ENCODE measurements at regions not wholly inside any gene's neighbourhood (a gene's known extent, or its start where the extent isn't known, plus 50 kb on each side); places are given as distances from the start of the nearest gene placed in this dataset.
"Not testable (repeated sequence)": the region's sequence is repeated elsewhere in the genome, so short reads cannot be mapped to it uniquely, and the experiment has no call there.

DNA sequence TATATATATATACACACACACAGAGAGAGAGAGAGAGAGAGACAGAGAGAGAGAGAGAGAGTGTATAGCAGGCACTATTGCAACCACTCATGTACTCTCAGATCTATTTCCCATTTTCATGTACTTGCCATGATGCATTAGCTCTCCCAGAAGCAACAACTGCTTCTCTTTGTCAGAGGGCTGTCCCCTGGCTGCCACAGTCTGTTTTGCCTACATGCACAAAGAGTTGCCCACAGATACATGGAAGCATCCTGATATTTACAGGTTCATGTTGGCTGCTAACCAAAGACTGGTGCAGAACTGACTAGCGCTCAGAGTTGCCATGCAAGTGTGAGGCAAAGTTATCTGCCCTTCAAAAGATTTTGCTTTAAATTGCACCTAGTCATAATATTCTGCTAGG is 469.3 kb upstream of the ZNF804A start:
- no peak for DNase-seq

DNA sequence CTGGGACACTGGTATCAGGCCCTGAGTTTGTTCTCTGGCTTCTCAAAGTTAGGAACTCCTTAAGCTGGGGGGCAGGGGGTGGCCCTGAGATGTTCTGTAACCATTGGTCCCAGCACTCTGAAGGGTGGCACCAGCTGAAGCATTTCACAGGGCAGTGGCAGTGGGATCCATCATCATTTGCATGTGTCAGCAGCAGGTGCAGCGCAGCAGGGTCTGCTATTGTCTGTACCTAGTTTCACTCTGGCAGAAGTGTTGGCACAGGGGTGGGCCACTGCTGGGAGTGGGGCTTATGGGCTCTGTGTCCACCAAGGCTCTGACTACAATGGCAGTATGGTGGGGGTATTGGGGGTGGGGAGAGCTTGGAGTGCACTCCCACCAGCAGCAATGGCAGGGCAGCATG is 460.4 kb upstream of the ZNF804A start:
- DNase-seq, result no peak

DNA sequence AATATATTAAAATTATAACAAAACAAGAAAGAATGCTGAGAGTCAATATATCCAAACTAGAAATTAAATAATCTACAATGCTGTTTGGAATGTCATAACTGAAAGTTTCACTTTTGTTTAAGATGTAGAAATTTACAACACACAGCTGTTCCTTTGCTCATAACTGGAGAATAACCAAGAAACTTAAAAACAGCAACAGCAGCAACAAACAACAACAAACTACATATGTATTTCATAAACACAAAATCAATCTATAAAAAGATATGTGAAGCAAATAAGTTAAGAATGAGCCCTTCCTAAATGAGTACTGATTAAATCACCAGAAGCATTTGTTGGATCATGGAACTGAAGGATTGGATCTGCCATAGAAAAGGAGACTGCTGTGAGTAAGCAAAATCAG is 456.5 kb upstream of the ZNF804A start:
- DNase-seq, result no peak

DNA sequence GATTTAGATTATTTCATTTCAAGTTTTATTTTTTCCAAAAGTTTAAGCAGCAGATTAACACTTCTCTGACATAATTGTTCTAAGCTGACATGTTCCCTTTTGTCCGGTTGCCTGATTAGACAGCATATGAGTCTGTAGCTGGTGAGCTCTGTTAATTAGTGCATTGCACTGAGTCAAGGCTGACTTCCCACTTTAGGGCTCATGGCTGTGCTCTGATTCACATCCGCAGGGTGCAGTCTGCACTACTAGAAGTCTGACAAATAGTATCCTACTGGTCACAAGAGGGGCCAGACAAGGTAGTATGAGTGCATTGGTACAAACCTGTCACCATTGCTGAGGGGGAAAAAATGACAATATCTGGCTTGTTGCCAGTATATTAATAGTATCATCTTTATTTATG is 443.9 kb upstream of the ZNF804A start:
- peak; percentile 38 for DNase-seq

DNA sequence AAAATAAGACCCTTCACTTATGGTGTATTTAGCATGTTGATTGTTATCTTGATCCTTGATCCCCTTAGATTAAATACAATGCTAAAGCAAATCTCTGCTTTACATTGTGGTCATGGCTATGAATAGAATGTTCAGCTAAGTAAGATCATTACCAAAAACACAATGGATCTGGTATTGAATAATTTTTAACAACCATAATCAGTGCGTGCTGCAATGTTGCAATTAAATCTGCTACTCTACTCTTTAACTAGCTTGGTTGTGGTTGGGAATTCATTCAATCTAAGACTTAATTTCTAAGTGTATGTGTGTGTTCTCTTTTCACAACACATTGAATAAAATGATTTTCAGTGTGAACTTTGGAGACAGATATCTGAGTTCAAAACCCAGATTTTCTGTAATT is 442.5 kb upstream of the ZNF804A start:
- DNase-seq, result no peak

DNA sequence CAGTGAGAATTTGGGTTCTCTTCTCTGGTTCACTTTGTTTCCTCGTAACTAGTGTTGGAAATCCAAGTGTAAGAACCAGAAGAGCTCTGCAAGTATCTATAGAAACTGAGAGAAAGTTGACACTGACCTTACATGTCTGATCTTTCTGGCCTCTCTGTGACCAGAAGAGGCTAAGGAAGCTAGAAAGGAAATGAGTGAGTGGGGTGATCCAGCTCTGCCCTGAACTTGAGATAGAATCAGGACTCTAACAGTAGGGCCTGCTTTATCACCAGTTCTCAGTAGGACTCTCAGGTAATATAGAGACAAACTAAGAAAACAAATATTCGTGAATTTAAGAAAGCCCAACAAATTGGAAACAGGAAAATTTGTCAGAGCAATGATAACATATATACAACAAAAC is 441.2 kb upstream of the ZNF804A start:
- DNase-seq, result no peak

DNA sequence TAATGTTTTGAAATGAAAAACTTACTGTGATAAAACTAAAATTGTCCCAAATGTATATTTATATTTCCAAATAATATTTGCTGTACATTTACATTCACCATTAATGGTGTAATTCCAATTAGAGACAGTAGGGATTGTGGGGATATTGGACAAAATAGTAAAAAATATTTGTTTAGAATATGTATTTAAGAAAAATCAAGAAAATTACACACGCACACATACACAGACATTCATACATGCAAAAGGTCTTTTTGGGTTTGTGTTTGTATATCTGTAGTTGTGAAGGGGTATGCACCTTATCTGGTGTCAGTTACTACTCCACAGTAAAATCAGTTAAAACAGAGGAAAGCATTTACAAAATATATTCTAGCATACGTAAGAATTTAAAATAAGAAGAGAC is 435.9 kb upstream of the ZNF804A start:
- no peak for DNase-seq

DNA sequence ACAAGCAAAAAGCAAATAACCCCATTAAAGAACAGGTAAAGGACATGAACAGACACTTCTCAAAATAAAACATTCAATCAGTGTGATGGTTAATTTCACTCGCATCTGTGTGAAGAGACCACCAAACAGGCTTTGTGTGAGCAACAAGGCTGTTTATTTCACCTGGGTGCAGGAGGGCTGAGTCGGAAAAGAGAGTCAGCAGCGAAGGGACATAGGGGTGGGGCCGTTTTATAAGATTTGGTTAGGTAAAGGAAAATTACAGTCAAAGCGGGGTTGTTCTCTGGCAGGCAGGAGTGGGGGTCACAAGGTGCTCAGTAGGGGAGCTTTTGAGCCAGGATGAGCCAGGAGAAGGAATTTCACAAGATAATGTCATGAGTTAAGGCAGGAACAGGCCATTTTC is 429.5 kb upstream of the ZNF804A start:
- not testable (repeated sequence) for DNase-seq

DNA sequence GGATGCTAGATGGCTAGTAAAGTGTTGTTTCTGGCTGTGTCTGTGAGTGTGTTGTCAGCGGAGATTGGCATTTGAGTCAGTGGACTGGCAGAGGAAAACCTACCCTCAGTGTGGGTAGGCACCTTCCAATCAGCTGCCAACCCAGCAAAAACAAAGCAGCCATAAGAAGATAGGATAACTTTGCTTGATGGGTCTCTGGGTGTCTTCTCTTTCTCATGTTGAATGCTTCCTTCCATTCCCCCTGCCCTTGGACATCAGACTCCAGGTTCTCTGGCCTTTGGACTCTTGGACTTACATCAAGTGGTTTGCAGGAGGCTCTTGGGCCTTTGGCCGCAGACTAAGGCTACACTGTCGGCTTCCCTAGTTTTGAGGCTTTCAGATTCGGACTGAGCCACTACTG is 429.0 kb upstream of the ZNF804A start:
- DNase-seq, result no peak

DNA sequence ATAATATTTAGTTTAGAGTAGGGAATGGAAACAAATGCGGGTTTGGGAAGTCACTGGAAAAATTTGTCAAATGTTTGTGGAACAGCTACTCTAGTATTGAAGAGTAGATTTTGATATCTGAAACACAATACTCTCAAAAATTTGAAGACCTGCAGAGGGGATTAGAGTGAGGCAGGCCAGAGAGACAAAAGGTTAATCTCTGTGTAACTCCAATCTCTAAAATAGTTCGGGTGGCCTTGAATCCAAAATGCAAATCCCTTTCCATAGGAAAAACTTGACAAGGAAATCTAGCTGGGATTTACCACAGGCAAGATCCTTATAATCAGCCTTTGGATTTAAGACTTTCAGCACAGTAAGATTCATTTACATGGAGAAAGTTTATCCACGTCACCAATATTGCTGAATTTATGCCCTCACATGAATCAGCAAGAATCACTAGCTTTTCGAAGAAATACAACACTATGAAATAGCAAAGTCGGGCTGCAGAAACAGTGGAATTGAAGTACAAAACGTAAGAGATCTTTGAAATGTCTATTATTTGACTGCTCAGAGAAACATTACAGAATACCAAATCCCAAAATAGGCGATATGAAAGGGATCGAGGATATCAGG is 423.7 kb upstream of the ZNF804A start:
- DNase-seq, result no peak

DNA sequence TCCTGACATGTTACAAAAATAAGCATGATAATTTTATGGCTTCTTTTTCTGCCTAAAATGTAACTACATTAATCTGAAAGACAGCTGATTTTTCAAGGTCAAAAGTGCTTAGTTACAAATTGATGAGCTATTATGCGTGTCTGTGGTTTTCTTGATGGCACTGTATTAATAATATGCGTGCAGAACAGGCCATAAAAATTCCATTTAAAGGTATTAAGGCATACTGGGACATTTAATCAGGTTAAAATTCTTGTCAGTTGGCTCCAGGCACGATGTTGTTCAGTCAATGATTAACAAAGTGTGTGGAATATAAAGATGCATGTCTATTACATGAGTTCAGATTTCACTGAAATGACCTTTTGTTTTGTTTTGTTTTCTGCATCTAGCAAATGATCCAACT is 420.1 kb upstream of the ZNF804A start:
- no peak for DNase-seq

DNA sequence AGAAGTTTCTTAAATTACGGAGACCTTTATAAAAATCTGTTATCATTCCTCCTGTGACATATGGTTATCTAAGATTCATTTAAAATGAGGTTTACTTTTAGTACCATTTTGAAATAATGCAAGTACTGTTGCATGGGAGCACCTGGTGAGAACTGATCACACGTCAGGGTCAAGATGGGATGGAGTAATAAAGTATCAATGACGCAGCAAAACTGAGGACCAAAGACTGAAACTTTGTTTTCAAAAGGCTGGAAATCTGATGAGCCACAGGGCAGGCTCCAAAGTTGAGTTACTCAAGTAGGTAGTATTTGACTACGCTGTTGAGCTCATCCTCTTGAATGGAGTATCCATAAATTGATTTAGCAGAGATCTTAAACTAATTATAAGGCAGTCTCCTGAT is 411.9 kb upstream of the ZNF804A start:
- DNase-seq, result no peak

DNA sequence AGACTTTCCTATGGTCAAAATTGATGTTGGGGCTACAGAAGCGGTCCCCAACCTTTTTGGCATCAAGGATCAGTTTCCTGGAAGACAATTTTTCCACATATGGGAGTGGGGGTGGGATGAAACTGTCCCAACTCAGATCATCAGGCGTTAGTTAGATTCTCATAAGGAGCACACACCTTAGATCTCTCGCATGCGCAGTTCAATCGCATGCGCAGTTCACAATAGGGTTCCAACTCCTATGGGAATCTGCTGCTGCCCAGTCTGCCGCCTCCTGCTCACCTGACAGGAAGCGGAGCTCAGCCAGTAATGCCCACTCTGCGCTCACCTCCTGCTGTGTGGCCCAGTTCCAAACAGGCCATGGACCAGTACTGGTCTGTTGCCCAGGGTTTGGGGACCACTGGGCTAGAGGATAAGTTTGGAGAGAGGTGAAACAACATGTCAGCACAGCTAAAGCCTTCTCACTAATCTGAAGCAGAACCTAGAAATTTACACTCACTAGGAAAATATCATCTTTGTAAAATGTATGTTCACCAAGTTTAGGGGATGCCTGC is 410.8 kb upstream of the ZNF804A start:
- DNase-seq, result no peak

DNA sequence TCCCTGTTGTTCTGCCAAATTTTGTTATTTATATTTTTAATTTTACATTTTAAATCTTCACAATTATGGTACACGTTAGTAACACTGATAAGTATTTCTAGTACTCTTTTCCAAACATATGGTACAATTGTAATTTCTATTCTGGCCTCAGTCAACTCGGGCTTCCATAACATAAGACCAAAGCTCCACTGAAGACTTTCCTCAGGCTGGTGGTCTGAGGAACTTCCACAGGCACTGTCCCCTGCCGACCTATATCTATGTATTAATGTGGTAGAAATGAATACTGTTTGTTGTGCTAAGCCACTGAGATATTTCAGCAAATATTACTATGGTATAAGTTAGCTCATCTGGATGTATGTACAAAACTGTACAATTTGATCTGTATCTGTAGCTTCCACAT is 407.6 kb upstream of the ZNF804A start:
- DNase-seq, result no peak

DNA sequence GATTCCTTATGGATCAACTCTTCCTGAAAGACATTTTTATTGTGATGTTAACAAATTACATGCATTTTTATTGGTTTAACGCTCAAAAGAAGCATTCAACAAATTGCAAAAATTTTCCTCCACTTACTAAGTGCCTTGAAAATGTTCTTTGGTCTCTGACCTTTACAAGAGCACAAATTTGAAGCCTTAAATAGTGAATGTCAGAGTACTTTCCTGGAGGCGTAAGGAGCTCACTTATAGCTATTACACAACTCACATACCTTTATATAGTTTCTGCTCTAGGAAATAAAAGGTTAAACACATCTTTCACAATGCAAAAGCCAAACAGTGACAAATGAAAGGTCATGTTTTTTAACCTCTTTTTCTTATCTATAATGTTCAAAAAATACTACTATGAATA is 405.7 kb upstream of the ZNF804A start:
- DNase-seq, result no peak

DNA sequence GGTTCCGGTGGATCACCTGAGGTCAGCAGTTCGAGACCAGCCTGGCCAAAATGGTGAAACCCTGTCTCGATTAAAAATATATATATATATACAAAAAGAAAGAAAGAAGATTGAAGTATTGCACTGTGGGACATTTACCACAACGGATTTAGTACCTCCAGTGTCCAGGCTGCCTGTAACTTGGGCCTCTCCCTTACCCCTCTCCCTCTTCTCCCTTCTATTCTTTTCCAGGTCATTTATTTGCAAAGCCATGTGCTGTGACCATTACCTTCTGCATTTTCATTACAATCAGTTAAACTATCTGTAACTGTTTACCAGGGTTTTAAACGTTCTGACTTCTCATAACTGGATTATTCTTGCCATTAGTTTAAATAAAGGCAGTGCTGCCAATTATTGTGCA is 400.9 kb upstream of the ZNF804A start:
- no peak for DNase-seq

DNA sequence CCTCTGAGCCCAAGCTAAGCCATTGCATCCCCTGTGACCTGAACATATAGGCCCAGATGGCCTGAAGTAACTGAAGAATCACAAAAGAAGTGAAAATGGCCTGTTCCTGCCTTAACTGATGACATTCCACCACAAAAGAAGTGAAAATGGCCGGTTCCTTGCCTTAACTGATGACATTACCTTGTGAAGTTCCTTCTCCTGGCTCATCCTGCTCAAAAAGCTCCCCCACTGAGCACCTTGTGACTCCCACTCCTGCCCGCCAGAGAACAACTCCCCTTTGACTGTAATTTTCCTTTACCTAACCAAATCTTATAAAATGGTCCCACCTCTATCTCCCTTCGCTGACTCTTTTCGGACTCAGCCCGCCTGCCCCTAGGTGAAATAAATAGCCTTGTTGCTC is 399.5 kb upstream of the ZNF804A start:
- DNase-seq, result not testable (repeated sequence)

DNA sequence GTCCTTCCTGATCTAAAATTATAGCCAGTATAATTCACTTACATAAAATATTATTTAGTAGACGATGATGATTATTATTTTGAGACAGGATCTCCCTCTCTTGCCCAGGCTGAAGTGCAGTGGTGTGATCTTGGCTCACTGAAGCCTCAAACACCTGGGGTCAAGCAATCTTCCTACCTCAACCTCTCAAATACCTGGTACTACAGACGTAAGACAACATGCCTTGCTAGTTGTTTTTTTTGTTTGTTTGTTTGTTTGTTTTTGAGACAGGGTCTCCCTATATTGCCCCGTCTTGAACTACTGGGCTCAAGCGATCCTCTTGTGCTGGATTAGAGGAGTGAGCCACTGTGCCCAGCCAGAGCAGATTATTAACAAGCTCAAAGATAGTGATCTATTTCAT is 399.1 kb upstream of the ZNF804A start:
- no peak for DNase-seq

DNA sequence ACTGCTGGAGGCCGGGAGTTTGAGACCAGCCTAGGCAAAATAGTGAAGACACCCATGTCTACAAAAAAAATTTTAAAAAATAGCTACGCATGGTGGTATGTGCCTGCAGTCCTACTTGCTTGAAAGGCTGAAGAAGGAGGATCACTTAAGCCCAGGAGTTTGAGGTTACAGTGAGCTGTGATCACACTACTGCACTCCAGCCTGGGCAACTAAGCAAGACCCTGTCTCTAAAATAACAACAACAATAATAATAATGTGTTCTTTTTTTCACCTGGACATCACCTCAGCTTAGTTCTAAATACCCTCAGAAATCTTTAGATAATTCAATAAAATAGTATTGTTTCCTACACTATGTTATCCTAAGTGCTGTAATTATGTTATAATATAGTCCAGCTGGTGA is 397.1 kb upstream of the ZNF804A start:
- DNase-seq, result no peak

DNA sequence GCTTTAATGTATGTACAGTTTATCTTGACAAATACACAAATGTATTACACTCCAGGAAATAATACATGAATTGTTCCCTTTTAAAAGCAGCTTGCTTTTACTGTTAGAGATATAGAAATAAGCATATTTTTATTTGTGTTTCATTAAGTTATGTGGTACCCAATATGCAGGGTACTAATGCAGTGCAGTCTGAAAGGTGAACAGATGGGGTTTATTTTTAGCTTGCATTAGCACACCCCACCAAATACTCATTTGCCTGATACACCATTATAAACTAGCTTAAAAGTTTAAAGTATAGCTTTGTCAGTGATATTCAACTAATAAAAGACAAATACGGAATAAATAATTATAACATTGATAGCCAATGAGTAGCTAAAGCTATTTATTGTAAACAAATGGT is 394.7 kb upstream of the ZNF804A start:
- DNase-seq, result no peak

DNA sequence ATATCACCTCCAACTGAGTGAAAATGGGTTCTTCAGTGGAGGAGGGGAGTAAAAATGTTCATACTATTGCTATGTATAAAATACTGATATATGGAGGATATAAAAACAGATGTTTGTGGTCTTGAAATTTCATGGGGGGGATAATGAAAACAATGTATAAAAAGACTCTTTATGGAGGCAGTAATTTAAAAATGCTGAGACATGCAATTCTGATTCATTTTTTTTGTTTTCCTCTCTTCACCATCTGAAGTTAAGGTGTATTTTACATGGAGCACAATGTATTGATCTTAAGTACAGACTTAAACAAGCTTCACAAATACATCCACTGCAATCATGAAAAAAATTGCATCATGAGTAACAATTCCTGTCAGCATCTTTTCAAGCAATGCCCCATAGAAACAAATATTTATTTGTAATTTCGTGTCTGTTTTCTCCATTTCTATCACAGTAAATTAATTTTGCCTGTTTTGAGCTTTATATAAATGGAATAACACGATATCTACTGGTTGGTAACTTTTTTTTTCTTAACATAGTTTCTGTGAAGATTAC is 393.2 kb upstream of the ZNF804A start:
- DNase-seq, result no peak

DNA sequence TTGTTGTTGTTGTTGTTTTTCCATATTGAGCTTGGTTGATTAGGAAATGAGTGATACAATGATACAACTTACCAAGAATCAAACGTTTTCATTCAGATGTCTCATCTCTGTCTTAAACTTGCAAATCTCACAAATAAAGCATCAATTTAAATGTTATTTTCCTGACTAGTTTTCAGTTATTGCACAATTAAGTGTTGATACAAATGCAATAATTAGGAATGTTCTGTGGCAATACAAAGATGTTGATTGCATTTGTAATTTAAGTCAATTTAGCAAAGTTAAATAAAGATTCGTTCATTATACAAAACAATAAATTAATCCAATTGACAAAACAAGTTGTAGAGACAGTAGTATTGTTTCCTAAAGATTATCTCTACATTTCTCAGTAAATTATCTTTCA is 392.3 kb upstream of the ZNF804A start:
- DNase-seq, result no peak

DNA sequence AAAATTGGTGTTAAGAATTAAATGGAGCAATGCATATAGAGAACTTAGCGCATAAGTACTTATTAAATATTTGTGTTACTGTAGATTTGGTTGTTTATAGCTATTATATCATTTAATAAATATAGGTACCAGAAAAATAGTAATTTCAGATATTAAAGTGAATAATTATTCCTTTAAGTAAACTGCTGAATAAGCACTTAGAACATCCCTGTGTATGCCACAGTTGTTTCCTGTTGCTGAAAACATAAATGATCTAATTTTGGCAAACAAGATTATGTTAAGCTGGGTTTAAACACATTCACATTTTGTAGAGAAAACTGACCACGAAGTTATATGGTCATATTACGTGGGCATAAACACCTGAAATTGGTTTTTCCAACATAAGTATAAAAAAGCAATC is 388.0 kb upstream of the ZNF804A start:
- DNase-seq, result no peak

DNA sequence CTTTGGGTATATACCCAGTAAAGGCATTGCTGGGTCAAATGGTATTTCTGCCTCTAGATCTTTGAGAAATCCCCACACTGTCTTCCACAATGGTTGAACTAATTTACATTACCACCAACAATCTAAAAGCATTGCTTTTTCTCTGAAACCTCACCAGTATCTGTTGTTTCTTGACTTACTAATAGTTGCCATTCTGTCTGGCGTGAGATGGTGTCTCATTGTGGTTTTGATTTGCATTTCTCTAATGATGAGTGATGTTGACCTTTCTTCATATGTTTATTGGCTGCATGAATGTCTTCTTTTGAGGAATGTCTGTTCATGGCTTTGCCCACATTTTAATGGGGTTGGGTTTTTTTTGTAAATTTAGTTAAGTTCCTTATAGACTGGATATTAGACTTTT is 382.6 kb upstream of the ZNF804A start:
- no peak for DNase-seq

DNA sequence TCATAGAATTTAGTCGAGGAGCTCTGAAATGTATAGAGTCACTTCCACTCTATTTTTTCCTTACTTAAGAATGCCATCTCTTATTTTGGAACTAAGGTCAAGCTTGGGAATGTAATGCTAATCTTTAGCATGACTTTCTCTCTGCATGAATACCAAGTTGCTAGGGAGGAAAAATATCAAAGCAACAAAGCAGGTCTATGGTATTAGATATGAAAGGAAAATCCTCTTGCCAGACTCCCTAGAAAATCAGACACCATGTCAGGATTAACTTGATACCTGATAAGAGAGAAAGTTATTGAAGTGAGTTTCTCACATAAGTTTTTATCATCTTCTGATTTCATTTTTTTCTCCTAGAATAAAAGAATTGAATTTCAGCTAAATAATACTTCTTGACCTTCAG is 341.7 kb upstream of the ZNF804A start:
- no peak for DNase-seq
